ENCODE measurements at regions not wholly inside any gene's neighbourhood (a gene's known extent, or its start where the extent isn't known, plus 50 kb on each side); places are given as distances from the start of the nearest gene placed in this dataset.
A peak's percentile ranks its signal among the peaks of the same experiment; 100 is the strongest.
"Not testable (repeated sequence)": the region's sequence is repeated elsewhere in the genome, so short reads cannot be mapped to it uniquely, and the experiment has no call there.

DNA sequence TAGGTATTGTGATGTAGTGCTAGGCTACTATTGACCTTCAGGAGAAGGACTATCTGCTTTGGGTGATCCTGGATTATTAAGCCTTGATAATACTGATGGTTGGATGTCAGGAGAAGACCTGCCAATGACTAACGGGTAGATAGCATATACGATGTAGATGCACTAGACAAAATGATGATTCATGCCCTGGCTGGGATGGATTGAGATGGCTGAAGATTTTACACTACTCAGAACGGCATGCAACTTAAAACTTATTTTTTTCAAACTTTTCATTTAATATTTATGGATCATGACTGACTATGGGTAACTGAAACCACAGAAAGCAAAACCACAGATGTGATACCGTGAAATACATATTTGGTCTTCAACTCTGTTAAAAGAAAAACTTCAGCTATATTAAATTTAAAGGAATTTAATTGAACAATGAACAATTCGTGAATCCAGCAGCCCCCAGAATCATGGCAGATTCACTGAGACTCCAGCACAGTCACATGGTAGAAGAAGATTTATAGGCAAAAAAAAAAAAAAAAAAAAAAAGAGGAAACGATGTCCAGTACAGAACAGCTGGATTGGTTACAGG, 124.6 kb upstream of the CDK13 start:
- no peak for FAIRE-seq

DNA sequence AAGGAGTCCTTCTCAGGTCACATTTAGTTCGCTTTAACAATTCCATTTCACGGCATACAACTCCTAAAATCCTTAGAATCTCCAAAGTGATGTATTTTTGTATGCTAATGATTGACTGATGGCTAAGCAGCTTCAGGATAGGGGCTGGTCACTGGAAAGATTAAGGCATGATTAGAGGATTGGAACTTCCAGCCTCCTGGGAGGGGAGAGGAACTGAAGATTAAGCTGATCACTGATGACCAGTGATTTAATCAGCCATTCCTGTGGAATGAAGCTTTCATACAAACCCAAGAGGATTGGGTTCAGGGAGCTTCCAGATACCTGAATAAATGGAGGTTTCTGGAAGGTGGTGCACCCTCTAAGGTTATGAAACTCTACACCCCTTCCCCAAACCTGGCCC, 123.9 kb upstream of the CDK13 start:
- no peak for FAIRE-seq

DNA sequence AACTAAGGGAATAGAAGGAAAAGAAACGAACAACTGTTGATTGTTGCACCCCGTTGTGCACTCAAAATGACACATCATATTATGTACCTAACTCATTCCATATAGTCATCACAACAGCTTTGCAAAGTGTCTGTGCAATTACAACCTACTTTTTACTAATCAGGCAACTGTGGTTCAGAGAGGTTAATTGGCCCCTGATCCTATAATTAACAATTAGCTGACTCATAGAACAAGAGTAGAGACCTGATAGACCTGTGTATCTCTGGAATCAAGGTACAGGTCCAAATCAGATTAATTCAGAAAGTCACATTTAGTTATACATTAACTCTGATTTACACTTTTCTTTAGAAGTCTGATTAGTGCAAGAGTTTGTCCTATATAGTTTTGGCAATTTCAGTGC, 122.5 kb upstream of the CDK13 start:
- FAIRE-seq: no peak

DNA sequence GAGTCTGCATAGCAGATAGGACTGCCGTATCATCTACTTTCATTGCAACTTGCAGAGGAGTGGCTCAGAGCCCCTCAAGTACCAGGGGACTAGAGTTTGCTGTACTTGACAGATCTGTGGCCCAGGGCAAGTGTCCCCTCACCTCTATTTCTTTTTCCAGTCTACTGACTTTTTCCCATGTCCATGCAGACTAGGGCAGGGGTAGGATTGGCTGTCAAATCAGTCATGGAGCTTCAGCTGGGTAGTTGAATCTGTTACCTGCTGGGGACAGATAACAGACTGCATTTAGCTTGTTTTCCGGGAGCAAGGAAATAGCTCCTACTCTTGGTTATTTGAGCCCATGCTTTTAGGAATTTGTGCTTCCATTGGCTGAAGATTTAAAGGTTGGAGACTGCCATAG, 121.0 kb upstream of the CDK13 start:
- no peak for FAIRE-seq

DNA sequence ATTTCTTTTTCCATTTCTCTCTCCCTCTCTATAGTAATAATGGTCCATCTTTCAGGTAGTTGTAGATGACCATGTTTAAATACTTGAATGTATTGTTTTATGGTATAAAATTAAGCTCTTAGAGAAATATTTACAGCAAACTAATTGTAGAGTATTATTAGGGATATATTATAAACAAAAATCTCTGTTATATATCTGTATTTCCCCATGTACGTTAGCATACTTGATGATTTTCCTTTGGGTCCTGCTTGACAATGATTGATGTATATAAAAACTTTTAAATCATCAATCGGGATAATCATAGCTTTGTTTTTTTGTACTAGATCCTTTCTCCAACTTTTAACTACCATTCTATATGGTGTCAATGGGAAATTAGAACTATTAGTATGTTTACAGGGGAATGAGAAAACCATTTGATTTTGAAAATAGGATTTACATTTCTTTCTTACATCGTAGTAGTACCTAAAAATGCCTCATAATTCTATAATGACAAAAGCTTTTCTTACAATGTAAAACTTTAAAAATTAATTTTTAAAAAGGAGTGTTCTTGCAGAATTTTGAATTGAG, 117.5 kb upstream of the CDK13 start:
- peak; percentile 49 for FAIRE-seq

DNA sequence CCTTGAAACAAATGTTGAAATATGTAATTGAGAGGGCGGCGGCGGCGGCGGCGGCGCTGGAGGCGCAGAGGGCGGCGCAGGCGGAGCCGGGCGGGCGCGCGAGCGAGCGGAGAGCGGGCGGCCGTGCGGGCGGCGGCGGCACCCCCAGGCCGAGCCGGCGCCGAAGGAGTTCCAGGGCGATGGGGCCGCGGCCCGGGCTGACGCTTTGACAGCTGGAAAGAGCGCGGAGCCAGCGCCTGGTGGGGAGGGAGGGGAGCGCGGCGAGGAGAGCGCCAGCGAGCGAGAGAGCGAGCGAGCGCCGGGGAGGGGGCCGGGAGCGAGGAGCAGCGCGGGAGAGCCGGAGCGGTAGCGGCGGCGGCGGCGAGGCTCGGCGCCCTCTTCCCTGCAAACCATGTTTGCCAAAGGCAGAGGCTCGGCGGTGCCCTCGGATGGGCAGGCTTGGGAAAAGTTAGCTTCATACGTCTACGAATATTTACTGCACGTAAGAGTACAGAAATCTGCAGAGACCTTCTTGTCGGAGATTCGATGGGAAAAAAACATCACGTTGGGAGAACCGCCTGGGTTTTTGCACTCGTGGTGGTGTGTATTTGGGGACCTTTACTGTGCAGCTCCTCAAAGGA, 116.8 kb upstream of the CDK13 start:
- FAIRE-seq: not testable (repeated sequence)

DNA sequence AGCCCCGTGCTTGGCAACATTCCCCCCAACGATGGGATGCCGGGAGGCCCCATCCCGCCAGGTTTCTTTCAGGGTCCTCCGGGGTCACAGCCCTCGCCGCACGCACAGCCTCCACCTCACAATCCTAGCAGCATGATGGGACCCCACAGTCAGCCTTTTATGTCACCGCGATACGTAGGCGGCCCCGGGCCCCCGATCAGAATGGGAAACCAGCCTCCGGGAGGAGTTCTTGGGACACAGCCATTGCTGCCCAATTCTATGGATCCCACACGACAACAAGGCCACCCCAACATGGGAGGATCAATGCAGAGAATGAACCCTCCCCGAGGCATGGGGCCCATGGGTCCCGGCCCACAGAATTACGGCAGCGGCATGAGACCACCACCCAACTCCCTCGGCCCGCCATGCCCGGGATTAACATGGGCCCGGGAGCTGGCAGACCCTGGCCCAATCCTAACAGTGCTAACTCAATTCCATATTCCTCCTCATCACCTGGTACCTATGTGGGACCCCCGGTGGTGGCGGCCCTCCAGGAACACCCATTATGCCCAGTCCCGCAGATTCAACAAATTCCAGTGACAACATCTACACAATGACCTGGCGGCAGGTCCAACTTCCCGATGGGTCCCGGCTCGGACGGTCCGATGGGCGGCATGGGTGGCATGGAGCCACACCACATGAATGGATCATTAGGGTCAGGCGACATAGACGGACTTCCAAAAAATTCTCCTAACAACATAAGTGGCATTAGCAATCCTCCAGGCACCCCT, 116.0 kb upstream of the CDK13 start:
- not testable (repeated sequence) for FAIRE-seq

DNA sequence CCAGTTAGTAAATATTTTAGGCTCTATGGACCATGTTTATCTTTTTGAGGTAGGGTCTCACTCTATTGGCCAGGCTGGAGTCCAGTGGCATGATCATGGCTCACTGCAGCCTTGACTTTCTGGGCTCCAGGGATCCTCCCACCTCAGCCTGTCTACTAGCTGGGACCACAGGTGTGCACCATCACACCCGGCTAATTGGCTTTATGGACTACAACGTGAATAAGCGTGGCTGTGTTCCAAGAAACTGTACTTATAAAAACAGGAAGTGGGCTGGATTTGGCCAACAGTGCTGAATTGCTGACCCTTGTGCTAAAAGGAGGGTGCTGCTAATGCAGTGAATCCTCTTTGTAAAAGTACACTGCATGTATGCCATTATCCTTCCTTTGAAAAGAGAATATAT, 111.7 kb upstream of the CDK13 start:
- FAIRE-seq: no peak

DNA sequence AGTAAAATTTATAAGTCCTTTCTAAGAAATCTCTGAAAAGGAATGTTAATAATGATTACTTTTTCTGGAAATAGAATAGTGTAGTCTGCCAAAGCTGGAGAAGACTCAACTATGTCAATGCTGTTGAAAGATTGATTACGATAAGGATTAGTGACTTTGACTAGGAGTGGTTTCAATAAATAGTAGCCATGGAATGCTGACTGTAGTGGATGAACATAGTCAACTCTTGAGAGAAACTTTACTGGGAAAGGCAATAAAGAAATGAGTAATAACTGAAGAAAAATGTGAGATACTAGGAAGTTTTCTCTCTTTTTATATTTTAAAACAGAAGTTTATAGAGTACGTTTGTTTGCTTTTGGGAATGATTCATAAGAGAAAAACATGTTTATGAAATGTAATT, 105.0 kb upstream of the CDK13 start:
- no peak for FAIRE-seq

DNA sequence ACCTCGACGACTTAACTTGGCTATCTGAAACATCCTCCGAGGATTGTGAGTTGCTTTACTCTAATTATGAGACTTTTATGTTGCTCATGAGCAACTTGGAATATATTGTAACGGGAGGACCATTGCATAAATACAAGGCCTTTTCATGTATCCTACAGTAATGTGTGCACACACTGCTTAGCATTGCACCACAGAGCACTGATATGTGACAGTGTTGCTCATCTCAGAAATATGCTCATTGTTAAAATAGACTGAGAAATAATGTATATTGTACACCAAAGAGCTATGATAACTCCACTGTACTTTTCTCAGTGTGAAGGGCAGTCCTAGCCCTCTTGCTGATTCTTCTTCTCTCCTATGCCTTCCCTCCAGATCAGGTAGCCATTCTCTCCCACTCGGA, 102.8 kb upstream of the CDK13 start:
- no peak for FAIRE-seq

DNA sequence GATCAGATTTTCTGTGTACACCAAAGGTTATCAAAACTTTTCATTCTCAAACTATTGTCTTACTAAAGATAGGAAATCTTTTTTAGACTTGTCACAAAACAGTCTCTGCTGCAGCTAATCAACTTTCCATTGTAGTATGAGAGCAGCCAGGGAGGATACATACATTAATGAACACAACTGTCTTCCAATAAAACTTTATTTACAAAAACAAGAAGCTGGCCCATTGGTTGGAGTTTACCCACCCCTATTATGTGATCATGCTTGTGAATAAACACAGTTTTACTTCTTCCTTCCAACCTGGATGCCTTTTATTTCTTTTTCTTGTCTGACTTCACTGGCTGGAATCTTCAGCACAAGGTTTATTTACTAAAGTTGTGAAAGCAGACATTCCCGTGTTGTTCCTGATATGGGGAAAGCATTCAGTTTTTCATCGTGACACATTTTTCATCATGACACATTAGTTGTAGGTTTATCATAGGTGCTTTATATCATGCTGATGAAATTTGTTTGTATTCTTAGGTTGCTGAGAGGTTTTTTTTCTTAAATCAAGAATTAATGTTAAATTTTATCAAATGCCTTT, 98.5 kb upstream of the CDK13 start:
- no peak for FAIRE-seq

DNA sequence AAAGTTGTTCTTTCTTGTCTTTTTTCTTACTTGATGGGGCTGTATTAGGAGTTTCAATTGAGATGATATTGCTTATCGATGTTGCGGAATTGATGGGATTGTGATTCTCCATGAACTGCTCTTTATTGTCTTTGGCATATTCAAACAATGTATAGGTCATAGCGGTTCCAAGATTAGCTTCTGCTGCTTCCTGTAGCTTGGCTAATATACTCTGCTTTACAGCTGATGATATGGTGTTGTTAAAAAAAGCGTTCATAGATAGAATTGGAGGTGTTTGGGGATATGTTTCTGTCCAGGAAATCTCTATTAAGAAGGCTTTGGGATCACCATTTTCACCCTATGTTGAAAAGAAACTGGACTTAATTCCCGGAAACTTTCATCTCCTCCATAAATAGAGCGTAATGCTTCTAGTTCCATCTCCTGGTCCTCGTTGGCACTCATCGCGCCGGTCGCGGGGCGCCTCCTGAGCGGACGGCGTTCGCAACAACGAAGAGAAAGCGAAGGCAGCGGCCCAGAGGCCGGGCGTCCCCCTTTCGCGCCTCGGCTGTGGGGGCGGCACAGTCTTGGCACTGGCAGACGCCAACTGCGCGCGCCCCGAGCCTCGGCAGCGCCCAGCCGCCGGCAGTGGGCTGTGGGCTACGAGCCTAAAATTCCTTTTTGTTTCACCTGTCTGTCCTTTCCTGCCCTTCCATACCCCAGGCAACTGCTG, 95.3 kb upstream of the CDK13 start:
- FAIRE-seq: not testable (repeated sequence)

DNA sequence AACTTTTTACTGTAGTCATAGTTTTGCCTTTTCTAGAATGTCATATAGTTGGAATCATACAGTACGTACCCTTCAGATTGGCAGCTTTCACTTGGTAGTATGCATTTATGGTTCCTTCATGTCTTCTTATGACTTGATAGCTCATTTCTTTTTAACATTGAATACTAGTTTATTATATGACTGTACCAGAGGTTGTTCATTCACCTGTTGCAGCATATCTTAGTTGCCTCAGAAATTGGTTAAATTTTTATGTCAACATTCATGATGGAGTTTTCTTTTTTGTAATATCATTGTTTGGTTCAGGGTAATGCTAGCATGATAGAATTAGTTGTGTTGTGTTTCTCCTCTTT, 94.8 kb upstream of the CDK13 start:
- FAIRE-seq: no peak

DNA sequence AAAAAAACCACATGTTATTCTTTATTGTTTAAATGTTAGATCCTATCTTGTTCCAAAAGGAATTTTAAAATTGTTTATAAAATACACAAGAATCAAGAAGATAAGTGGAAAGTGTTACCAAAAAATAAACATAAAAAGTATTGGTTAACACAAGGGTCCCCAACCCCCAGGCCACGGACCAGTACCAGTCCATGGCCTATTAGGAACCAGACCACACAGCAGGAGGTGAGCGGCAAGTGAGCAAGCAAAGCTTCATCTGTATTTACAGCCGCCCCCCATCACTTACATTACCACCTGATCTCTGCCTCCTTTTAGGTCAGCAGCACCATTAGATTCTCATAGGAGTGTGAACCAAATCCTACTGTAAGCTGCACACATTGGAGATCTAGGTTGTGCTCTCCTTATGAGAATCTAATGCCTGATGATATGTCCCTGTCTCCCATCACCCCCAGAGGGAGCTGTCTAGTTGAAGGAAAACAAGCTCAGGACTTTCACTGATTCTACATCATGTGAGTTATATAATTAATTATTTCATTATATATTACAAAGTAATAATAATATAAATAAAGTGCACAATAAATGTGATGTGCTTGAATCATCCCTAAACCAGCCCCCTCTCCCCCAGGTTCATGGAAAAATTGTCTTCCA, 86.3 kb upstream of the CDK13 start:
- not testable (repeated sequence) for FAIRE-seq

DNA sequence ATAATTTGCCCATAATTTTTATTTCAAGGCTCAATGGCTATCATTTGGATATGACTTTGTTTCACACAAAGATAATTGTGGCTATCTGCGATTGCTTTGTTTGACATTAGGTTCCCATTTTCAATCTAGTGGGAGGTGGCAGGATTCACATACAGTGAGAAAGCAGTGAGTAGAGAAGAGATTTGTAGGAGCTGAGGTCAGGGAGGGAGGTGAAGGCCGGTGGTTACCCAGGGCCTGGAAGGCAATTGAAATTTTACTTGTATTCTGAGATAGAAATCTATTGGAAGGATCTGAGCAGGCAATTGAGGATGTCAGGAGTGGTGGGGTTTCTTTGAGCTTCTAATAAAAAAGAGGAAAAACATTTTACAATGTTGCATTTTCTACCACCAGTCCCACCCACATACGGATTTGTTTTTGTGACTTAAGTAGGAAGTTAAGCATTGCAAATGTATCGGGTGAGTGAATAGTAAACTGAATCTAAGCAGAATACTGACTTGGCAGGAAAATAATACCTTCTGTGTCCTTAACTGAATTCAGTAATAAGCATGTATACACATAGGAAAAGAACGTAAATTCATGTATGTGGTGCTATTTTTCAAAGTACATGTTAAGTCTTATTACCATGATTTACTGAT, 80.1 kb upstream of the CDK13 start:
- not testable (repeated sequence) for FAIRE-seq

DNA sequence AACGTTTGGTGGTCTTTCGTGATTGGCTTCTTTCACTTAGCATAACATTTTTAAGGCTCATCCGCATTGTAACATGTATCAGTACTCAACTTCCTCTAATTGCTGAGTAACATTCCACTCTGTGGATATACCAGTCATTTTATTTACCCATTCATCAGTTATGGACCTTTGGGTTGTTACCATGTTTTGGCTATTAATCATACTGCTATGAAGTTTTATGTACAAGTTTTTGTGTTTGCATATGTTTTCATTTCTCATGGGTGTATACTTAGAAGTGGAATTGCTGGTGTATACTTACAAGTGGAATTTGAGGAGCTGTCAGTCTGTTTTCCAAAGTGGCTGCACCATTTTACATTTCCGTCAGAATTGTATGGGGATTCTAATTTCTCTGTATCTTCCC, 78.4 kb upstream of the CDK13 start:
- FAIRE-seq: not testable (repeated sequence)

DNA sequence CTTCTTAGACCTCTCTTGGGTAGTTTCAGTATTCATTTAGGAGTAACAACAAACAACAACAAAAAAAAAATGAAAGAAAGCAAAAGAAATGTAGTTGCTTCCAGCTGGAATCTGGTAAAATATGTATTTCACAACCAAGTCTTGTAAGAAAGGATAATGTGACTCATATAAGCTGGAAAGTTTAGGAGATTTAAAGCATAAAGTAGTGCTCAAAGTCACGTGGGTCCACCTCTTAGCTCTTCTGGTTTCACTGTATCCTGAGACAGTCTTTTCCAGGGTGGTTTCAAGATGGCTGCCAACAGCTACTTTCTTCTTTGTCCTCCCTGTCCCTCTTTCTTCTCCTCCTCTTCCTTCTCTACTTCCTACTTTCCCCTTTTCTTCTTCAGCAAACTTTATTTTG, 69.5 kb upstream of the CDK13 start:
- no peak for FAIRE-seq

DNA sequence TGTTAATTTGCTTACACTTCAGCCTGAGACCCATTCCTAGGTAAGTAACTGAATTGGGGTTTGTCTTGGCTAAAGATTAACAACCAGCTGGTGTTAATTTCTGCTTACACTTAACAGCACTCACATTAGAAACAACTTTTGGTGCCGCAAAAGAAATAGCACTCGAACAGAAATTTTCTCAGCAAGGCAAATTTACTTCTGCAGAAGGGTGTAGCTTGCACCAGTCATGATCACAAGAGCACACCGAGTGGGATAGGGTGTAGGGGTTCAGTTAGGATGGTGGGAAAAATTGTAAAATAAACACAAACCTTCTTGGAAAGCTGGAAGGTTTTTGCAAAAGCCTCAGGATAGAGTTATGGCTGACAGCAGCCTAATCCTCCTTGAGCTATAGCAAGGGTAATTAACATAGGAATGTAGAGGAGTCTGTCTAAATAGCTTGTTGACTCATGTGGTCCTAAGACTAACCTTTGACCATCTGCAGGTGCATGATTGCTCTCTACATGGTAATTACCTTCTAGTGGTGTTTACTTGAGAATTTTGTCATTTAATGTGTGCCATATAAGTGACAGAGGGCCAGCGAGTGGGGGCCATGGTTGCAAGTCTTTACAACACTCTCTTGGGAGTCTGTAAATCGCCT, 67.8 kb upstream of the CDK13 start:
- no peak for FAIRE-seq

DNA sequence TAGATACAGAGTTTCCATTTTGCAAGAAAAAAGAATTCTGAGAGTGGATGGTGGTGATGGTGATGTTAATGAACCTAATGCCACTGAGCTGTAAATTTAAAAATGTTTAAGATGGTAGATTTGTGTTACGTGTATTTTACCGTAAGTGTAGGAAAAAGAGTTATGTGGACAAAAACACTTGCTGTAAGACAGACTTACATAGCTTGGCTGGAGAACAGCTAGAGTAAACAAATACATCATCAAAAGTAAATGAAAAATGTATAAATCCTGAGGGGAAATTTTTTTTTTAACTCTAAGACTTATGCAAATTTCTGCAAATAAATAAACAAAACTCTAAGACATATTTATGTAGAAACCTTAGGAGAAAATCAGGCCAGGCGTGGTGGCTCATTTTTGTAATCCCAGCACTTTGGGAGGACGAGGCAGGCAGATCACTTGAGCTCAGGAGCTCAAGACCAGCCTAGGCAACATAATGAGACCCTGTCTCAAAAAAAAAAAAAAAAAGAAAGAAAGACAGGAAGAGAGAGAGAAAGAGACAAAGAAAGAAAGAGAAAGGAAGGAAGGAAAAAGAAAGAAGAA, 66.2 kb upstream of the CDK13 start:
- no peak for FAIRE-seq

DNA sequence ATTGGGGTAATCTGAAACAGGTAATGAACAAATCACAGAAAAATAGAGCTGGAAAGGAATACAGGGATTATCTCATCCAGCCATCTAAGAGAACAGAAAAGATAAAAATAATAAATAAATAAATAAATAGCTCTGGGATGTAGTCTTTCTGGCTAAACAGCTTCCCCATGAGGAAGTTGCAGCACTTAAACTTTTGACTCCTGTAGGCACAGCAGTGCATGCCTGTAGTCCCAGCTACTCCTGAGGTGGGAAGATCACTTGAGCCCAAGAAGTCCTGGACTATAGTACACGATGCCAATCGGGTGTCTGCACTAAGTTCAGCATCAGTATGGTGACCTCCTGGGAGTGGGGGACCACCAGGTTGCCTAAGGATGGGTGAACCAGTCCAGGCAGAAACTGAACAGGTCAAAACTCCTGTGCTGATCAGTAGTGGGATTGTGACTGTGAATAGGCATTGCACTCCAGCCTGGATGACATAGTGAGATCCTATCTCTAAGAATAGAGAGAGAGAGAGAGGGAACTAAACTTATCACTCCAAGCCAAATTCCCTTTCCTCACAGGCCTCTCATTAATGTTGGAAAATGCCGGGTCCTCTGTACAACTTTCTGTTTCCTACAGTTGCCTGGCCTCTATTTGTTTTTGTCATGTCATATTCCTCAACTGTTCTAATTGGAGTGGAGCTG, 61.7 kb upstream of the CDK13 start:
- FAIRE-seq: no peak

DNA sequence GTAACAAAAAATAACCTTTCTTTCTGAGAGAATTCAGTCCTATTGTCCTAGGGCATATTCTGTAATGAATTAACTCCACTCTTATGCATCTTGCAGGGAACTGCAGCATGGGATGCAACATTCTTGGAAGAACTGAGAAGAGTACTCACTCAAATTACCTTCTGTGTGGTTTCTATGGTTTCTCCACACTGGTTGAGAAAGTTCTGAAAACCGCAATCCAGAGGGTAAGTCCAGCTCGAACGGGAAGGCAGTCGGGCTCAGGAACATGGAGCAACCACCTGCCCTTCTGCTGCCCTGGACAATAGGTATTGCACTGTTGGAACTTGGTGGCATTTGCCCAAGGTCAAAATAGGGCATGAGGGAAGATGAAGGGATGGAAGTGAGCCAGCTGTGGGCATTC, 59.6 kb upstream of the CDK13 start:
- no peak for FAIRE-seq

All from G401.6 (cell line).